ENCODE measurements at regions not wholly inside any gene's neighbourhood (a gene's known extent, or its start where the extent isn't known, plus 50 kb on each side); places are given as distances from the start of the nearest gene placed in this dataset.

- no peak for DNase-seq
- Histone ChIP-seq H3K9me3 (no peaks in the 10 kb centered on the region), H3K4me1 (peaks cover 0 to 11% (median 7%) of the 10 kb centered on the region in 4 donors), H3K27me3 (peaks cover 0 to 5% (median 0%) of the 10 kb centered on the region in 3 donors), H3K27ac (no peak overlapping the region), H3K4me3 (no peak overlapping the region), H3K36me3 (no peaks in the 10 kb centered on the region)
- intact Hi-C loops (cut with DNase I) = no loop called here
- TF ChIP-seq, protein P1, sequence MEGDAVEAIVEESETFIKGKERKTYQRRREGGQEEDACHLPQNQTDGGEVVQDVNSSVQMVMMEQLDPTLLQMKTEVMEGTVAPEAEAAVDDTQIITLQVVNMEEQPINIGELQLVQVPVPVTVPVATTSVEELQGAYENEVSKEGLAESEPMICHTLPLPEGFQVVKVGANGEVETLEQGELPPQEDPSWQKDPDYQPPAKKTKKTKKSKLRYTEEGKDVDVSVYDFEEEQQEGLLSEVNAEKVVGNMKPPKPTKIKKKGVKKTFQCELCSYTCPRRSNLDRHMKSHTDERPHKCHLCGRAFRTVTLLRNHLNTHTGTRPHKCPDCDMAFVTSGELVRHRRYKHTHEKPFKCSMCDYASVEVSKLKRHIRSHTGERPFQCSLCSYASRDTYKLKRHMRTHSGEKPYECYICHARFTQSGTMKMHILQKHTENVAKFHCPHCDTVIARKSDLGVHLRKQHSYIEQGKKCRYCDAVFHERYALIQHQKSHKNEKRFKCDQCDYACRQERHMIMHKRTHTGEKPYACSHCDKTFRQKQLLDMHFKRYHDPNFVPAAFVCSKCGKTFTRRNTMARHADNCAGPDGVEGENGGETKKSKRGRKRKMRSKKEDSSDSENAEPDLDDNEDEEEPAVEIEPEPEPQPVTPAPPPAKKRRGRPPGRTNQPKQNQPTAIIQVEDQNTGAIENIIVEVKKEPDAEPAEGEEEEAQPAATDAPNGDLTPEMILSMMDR (IDR thresholded peaks at IDR 0.05) = no peak
- no peak for TF ChIP-seq EP300 (IDR thresholded peaks at IDR 0.05)
- TF ChIP-seq POLR2A (IDR thresholded peaks at IDR 0.05) = no peak
- no peak for TF ChIP-seq POLR2AphosphoS5 (IDR thresholded peaks at IDR 0.05)
- WGBS, 2 donors = 91 to 92% methylated on average over 4 of the region's 4 CpGs
Measured at GRCh38 chr19:28291874-28292273, 921.1 kb downstream of the UQCRFS1 start.

DNA sequence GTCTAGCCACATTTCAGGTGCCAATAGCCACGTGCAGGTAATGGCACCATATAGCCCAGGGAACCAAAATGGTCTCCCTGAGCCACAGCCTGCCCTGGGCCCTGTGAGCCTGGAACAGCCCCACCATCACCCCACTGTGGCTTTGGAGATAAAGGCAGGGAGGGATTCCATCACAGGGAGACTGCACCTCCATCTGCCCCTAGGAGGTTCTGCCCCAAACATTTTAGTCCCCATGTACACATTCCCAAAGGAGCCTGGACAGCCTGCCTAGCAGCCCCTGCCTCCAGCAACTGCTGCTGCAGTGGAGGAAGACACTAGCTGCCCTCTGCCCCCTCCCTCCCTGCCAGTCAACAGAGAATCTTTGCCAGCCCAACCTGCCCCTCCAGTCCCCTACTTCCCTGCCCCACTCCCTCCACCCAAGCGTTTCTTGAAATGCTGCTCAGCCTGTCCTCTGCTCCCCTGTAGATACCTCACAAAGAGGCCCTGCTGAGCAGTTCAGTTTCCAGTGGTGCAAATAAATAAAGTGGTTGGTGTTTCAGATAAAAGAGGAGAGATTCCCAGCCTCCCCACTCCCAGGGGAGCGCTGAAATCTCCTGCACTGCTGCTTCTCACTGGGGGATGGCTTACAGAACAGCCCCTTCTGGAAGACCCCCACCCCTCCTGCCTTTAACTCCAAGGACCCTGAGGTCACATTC lies 921.8 kb downstream of the UQCRFS1 start:
- Histone ChIP-seq H3K4me1 (peaks cover 0 to 11% (median 7%) of the 10 kb centered on the region in 4 donors), H3K36me3 (no peaks in the 10 kb centered on the region), H3K9me3 (peaks cover 0 to 3% (median 0%) of the 10 kb centered on the region in 4 donors), H3K4me3 (no peak overlapping the region), H3K27ac (no peak overlapping the region), H3K27me3 (peaks cover 0 to 5% (median 0%) of the 10 kb centered on the region in 3 donors)
- no peak for TF ChIP-seq POLR2A (IDR thresholded peaks at IDR 0.05)
- TF ChIP-seq, protein P1 (IDR thresholded peaks at IDR 0.05) = no peak
- no peak for TF ChIP-seq EP300 (IDR thresholded peaks at IDR 0.05)
- no peak for TF ChIP-seq POLR2AphosphoS5 (IDR thresholded peaks at IDR 0.05)
- 49 to 69% methylated on average over 3 of the region's 3 CpGs for WGBS, 2 donors
- DNase-seq = no peak
- intact Hi-C loops (cut with DNase I) = no loop called here

DNA sequence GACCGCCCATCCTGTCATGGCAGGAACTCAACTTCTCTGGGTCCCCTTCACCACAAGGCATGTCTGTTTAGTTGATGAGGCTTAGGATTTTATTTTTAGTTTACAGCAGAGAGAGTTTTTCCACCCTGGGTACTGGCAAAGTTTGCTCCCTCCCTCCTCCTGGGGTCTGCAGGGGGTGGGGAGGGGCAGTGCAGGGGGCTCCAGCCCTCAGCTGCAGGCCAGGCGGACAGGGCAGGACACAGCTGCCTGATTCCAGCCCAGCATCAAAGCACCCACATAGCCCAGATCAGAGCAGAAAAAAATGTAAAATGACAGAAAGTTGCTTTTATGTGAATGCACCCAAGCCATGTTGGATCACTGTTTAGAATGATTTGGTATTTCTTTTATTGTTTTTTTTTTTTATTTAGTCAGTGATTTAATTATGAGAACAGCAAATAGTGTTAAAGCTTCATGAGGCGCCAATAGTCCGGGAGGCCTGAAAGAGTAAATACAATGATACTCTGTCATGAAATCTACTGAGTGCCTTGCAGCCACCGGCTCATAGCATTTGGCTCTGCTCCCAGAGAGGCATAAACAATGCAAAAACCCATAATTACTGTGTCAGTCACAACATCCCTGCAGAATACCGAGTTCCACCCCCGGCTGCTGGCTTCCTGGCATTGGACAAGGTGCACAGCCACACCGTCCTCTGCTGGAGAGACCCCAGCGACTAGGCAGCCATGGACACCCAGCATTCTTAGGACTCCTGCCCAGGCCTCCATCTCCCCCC lies 923.5 kb downstream of the UQCRFS1 start:
- no peak overlapping the region for H3K27ac ChIP-seq
- H3K4me3 ChIP-seq = no peak overlapping the region
- H3K4me1 ChIP-seq = peaks cover 0 to 11% (median 7%) of the 10 kb centered on the region in 4 donors
- TF ChIP-seq POLR2A (IDR thresholded peaks at IDR 0.05) = no peak
- peaks cover 0 to 3% (median 0%) of the 10 kb centered on the region in 4 donors for H3K9me3 ChIP-seq
- intact Hi-C loops (cut with DNase I) = no loop called here
- DNase-seq = no peak
- no peaks in the 10 kb centered on the region for H3K36me3 ChIP-seq
- H3K27me3 ChIP-seq = peaks cover 0 to 10% (median 0%) of the 10 kb centered on the region in 3 donors
- WGBS, 2 donors = 11 to 32% methylated on average over 9 of the region's 9 CpGs

- WGBS, 2 donors = 26 to 58% methylated on average over 5 of the region's 5 CpGs
- no peak for DNase-seq
- peaks cover 0 to 3% (median 0%) of the 10 kb centered on the region in 4 donors for H3K9me3 ChIP-seq
- intact Hi-C loops (cut with DNase I) = no loop called here
- H3K27ac ChIP-seq = no peak overlapping the region
- no peak overlapping the region for H3K4me3 ChIP-seq
- no peak for TF ChIP-seq POLR2A (IDR thresholded peaks at IDR 0.05)
- TF ChIP-seq, protein P1 (IDR thresholded peaks at IDR 0.05) = no peak
- TF ChIP-seq EP300 (IDR thresholded peaks at IDR 0.05) = no peak
- no peak for TF ChIP-seq POLR2AphosphoS5 (IDR thresholded peaks at IDR 0.05)
- H3K36me3 ChIP-seq = no peaks in the 10 kb centered on the region
- H3K27me3 ChIP-seq = peaks cover 0 to 11% (median 0%) of the 10 kb centered on the region in 3 donors
- peaks cover 0 to 11% (median 7%) of the 10 kb centered on the region in 4 donors for H3K4me1 ChIP-seq
Measured at GRCh38 chr19:28288572-28289264, 924.2 kb downstream of the UQCRFS1 start.

DNA sequence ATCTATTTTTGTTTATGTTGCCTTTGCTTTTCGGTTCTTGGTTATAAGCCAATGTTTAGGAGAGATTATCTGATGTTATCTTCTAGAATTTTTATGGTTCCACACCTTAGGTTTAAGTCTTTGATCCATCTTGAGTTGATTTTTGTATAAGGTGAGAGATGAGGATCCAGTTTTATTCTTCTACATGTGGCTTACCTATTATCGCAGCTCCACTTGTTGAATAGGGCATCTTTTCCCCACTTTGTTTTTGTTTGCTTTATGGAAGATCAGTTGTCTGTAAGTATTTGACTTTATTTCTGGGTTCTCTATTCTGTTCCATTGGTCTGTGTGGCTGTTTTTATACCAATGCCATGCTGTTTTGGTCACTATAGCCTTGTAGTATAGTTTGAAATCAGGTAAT lies 927.0 kb downstream of the UQCRFS1 start:
- Histone ChIP-seq H3K27me3 (peaks cover 0 to 11% (median 0%) of the 10 kb centered on the region in 3 donors), H3K9me3 (peaks cover 0 to 3% (median 0%) of the 10 kb centered on the region in 4 donors), H3K4me3 (no peak overlapping the region), H3K27ac (no peak overlapping the region), H3K4me1 (peaks cover 0 to 11% (median 7%) of the 10 kb centered on the region in 4 donors), H3K36me3 (no peaks in the 10 kb centered on the region)
- DNase-seq = no peak
- intact Hi-C loops (cut with DNase I) = no loop called here
- 82 to 92% methylated on average over 2 of the region's 2 CpGs for WGBS, 2 donors
- TF ChIP-seq POLR2AphosphoS5 (IDR thresholded peaks at IDR 0.05) (no peak), EP300 (IDR thresholded peaks at IDR 0.05) (no peak), POLR2A (IDR thresholded peaks at IDR 0.05) (no peak)
- TF ChIP-seq, protein P1 (IDR thresholded peaks at IDR 0.05) = no peak

Measured in sigmoid colon (tissue), 6 donors.